ENCODE measurements at regions not wholly inside any gene's neighbourhood (a gene's known extent, or its start where the extent isn't known, plus 50 kb on each side); places are given as distances from the start of the nearest gene placed in this dataset.

- DNase-seq (ENCODE audit: low read depth, low spot score) (no peak), ATAC-seq (no peak)
- no peak overlapping the region for H3K9ac ChIP-seq (ENCODE audit: low read length)
- no peaks in the 10 kb centered on the region for H3K4me1 ChIP-seq (ENCODE audit: control insufficient read depth in 1 of 2, insufficient read depth in 2 of 2, low read length in 2 of 2)
- no peak for TF ChIP-seq JUND (IDR thresholded peaks at IDR 0.05)
- no peak for TF ChIP-seq FOSL1 (IDR thresholded peaks at IDR 0.05; ENCODE audit: low read depth)
- no peaks in the 10 kb centered on the region for H4K20me1 ChIP-seq (ENCODE audit: insufficient read depth)
- no peak overlapping the region for H3K4me2 ChIP-seq (ENCODE audit: low read length)
- no peaks in the 10 kb centered on the region for H3K9me3 ChIP-seq (ENCODE audit: control insufficient read depth in 1 of 2, insufficient read depth in 1 of 2, low read depth in 1 of 2, low read length in 2 of 2)
- no peak overlapping the region for H3K27ac ChIP-seq (ENCODE audit: low read depth, low read length)
- no peak overlapping the region for H3K4me3 ChIP-seq (replicated peaks in 1 of 2; ENCODE audit: low read depth in 1 of 2, low read length in 2 of 2)
- no peaks in the 10 kb centered on the region for H3K36me3 ChIP-seq (ENCODE audit: control insufficient read depth in 1 of 2, insufficient read depth in 2 of 2, low read length in 2 of 2)
- ChIA-PET POLR2A (no interaction called here), RAD21 (ENCODE audit: low non-redundant PET in 1 of 2, low total read pairs in 2 of 2, uncharacterized antibody in 2 of 2, unreplicated experiment in 2 of 2) (no interaction called here), CTCF (no interaction called here)
- intact Hi-C loops (cut with micrococcal nuclease): no loop called here
- no TSS peak for BruUV-seq (replicated peaks)
- no peaks in the 10 kb centered on the region for H3K27me3 ChIP-seq (ENCODE audit: insufficient read depth, low read length)
- no peaks in the 10 kb centered on the region for H3K79me2 ChIP-seq (ENCODE audit: insufficient read depth, low read length)
- no peaks in the 10 kb centered on the region for H3K9me2 ChIP-seq (ENCODE audit: insufficient read depth)
- H2AFZ ChIP-seq (ENCODE audit: low read depth, low read length, poor library complexity, severe bottlenecking): no peak overlapping the region
These were observed 207.1 kb upstream of the PFN2 start for GRCh38 chr3:150177673-150178381.

DNA sequence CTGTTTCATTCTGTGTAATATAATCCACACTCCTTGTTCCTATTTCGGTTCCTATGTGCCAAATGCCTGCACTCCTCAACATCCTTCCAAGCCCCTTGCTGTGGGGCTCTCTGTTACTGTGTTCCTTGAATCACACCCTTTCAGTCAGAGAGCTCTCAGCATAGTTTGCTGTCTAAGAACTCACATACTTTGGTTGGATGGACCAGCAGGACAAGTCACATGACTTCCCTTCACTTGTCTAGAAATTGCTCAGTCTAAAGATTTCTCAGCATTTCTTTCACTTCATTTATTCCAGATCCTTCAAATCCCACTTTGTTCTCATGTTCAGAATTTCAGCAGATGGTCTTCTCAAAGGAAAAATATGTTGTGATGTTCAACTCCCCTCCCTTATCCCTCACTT is 203.5 kb upstream of the PFN2 start:
- CTCF ChIA-PET: interaction anchor here (1.6 kb wide), 1 partner anchor 10 kb away, joined by 4 read pairs; no protein-coding TSS in a partner anchor
- H3K27ac ChIP-seq (ENCODE audit: low read depth, low read length): no peak overlapping the region
- no peak for TF ChIP-seq JUND (IDR thresholded peaks at IDR 0.05)
- TF ChIP-seq RAD21 (IDR thresholded peaks at IDR 0.05; ENCODE audit: low read depth): no peak
- no peak for TF ChIP-seq ZBTB33 (IDR thresholded peaks at IDR 0.05; ENCODE audit: extremely low read depth, insufficient replicate concordance, low read length)
- TF ChIP-seq ZNF274 (IDR thresholded peaks at IDR 0.05; ENCODE audit: low read depth, low read length): no peak
- TF ChIP-seq POLR2AphosphoS5 (IDR thresholded peaks at IDR 0.05; ENCODE audit: low read depth, low read length): no peak
- TF ChIP-seq SP1 (IDR thresholded peaks at IDR 0.05; ENCODE audit: low read depth): no peak
- TF ChIP-seq, protein P1, sequence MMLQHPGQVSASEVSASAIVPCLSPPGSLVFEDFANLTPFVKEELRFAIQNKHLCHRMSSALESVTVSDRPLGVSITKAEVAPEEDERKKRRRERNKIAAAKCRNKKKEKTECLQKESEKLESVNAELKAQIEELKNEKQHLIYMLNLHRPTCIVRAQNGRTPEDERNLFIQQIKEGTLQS (IDR thresholded peaks at IDR 0.05): no peak
- no peak for TF ChIP-seq CEBPB (IDR thresholded peaks at IDR 0.05; ENCODE audit: low read depth)
- TF ChIP-seq ZFX (IDR thresholded peaks at IDR 0.05): no peak
- TF ChIP-seq, protein P2, sequence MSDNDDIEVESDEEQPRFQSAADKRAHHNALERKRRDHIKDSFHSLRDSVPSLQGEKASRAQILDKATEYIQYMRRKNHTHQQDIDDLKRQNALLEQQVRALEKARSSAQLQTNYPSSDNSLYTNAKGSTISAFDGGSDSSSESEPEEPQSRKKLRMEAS (IDR thresholded peaks at IDR 0.05): no peak
- no peak for TF ChIP-seq ELF1 (IDR thresholded peaks at IDR 0.05; ENCODE audit: borderline replicate concordance, low read depth)
- TF ChIP-seq YY1 (IDR thresholded peaks at IDR 0.05; ENCODE audit: extremely low read depth, insufficient replicate concordance, low read depth, low read length): no peak
- TF ChIP-seq CTCF (IDR thresholded peaks at IDR 0.05 in 2 of 3, conservative IDR thresholded peaks at IDR 0.05 in 1 of 3; ENCODE audit: borderline replicate concordance in 1 of 3, insufficient read depth in 1 of 3, low read depth in 2 of 3, low read length in 2 of 3): no peak

More for the DNA sequence above, 203.5 kb upstream of the PFN2 start:
- no peak overlapping the region for H3K4me2 ChIP-seq (ENCODE audit: low read length)
- ChIA-PET POLR2A (no interaction called here), RAD21 (ENCODE audit: low non-redundant PET in 1 of 2, low total read pairs in 2 of 2, uncharacterized antibody in 2 of 2, unreplicated experiment in 2 of 2) (no interaction called here)
- H3K4me1 ChIP-seq (ENCODE audit: control insufficient read depth in 1 of 2, insufficient read depth in 2 of 2, low read length in 2 of 2): peaks cover 0 to 3% of the 10 kb centered on the region in 2 experiments; a peak in 1 of 4 replicates
- no peak overlapping the region for H3K4me3 ChIP-seq (replicated peaks in 1 of 2; ENCODE audit: low read depth in 1 of 2, low read length in 2 of 2)
- H3K9me2 ChIP-seq (ENCODE audit: insufficient read depth): no peaks in the 10 kb centered on the region
- no peaks in the 10 kb centered on the region for H3K27me3 ChIP-seq (ENCODE audit: insufficient read depth, low read length)
- no peaks in the 10 kb centered on the region for H3K79me2 ChIP-seq (ENCODE audit: insufficient read depth, low read length)
- no peak overlapping the region for H3K9ac ChIP-seq (ENCODE audit: low read length)
- H3K36me3 ChIP-seq (ENCODE audit: control insufficient read depth in 1 of 2, insufficient read depth in 2 of 2, low read length in 2 of 2): no peaks in the 10 kb centered on the region
- no TSS peak for BruUV-seq (replicated peaks)
- DNase-seq (ENCODE audit: low read depth, low spot score) (no peak), ATAC-seq (no peak)
- intact Hi-C loops (cut with micrococcal nuclease): no loop called here
- H4K20me1 ChIP-seq (ENCODE audit: insufficient read depth): no peaks in the 10 kb centered on the region
- no peak overlapping the region for H2AFZ ChIP-seq (ENCODE audit: low read depth, low read length, poor library complexity, severe bottlenecking)
- H3K9me3 ChIP-seq (ENCODE audit: control insufficient read depth in 1 of 2, insufficient read depth in 1 of 2, low read depth in 1 of 2, low read length in 2 of 2): no peaks in the 10 kb centered on the region

Measured in HCT116 (cell line).